Activated naive CD4-positive, alpha-beta T cell treated with anti-CD3 and anti-CD28 coated beads, Interleukin-2, amount 10 ng/mL, durations not matched to agents 7 days and 5 days (primary cell): ENCODE measurements at regions not wholly inside any gene's neighbourhood (a gene's known extent, or its start where the extent isn't known, plus 50 kb on each side); places are given as distances from the start of the nearest gene placed in this dataset.

Experiments
- CTCF ChIA-PET: fragments of 350-600 bp; sonication (Branson Sonifier 250); formaldehyde crosslinking; loops from one replicate; lab custom pipeline; 2021; ENCODE audit warnings: antibody characterized with exemption; lab: Charles Lee
- DNase-seq: peaks from one replicate; pipeline ENCODE4 v3.0.0-alpha.2; 2020
- H3K27ac Mint-ChIP-seq: one replicate; pipeline ENCODE4 v1.8.0; 2021; ENCODE audit warnings: mild to moderate bottlenecking, moderate library complexity, mixed read lengths
- H3K27me3 Mint-ChIP-seq: one replicate; pipeline ENCODE4 v1.8.0; 2021; ENCODE audit warnings: mild to moderate bottlenecking, mixed read lengths
- H3K36me3 Mint-ChIP-seq: one replicate; pipeline ENCODE4 v1.8.0; 2021; ENCODE audit warnings: mixed read lengths
- H3K4me1 Mint-ChIP-seq: one replicate; pipeline ENCODE4 v1.8.0; 2021; ENCODE audit warnings: mixed read lengths
- H3K4me3 Mint-ChIP-seq: one replicate; pipeline ENCODE4 v1.8.0; 2021; ENCODE audit warnings: mild to moderate bottlenecking, moderate library complexity, mixed read lengths
- H3K9me3 Mint-ChIP-seq: one replicate; pipeline ENCODE4 v1.8.0; 2021; ENCODE audit warnings: mixed read lengths

- H3K4me1 Mint-ChIP-seq: peaks cover 6% of the 10 kb centered on the region
- no peaks in the 10 kb centered on the region for H3K9me3 Mint-ChIP-seq
- H3K27me3 Mint-ChIP-seq: no peaks in the 10 kb centered on the region
- no peak overlapping the region for H3K4me3 Mint-ChIP-seq
- H3K27ac Mint-ChIP-seq: no peak overlapping the region
- CTCF ChIA-PET: no interaction called here
- no peak for DNase-seq
- H3K36me3 Mint-ChIP-seq: peaks cover 38% of the 10 kb centered on the region
Observed at GRCh38 chr15:52626671-52627369, 52.4 kb downstream of the ATOSA start.

DNA sequence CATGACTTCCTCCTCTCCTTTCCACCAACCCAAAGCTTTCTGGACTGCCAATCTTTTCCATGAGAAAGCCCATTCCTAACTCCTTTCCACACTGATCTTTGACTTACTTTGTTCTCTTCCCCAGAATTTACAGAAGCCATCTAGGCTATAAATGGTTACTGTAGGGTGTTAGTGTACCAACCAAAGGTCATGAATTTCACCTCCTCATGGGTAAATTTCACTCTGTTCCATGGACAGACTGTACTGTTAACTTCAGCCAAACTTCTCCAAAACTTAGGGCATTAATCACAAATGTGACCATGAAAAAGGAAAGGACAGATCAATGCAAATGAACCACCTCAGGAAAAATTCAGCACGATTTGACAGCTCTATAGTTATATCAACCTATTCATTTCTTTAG lies 54.9 kb downstream of the ATOSA start:
- no peak for DNase-seq
- Mint-ChIP-seq H3K27me3 (no peaks in the 10 kb centered on the region), H3K4me3 (no peak overlapping the region), H3K27ac (no peak overlapping the region), H3K4me1 (peaks cover 8% of the 10 kb centered on the region), H3K9me3 (no peaks in the 10 kb centered on the region), H3K36me3 (peaks cover 51% of the 10 kb centered on the region)
- CTCF ChIA-PET: no interaction called here

GRCh38 chr15:52622791-52623190 lies 54.0 kb upstream of the ARPP19 start:
- CTCF ChIA-PET: no interaction called here
- Mint-ChIP-seq H3K4me3 (no peak overlapping the region), H3K9me3 (no peaks in the 10 kb centered on the region), H3K36me3 (peaks cover 44% of the 10 kb centered on the region), H3K27ac (no peak overlapping the region), H3K4me1 (peaks cover 8% of the 10 kb centered on the region), H3K27me3 (no peaks in the 10 kb centered on the region)
- DNase-seq: no peak

DNA sequence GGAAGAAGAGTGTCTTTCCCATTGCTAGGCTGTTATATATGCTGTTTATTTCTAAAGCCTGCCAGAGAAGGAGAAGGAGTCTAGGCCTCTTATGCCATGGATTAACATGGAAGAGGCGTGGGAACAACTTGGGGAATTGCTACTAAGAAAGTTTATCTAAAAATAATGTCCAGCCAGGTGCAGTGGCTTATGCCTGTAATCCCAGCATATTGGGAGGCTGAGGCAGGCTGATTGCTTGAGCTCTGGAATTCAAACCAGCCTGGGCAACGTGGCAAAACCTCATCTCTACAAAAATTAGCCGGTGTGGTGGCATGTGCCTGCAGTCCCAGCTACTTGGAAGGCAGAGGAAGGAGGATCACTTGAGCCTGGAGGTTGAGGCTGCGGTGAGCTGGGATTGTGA lies 51.7 kb upstream of the ARPP19 start:
- H3K4me1 Mint-ChIP-seq: peaks cover 8% of the 10 kb centered on the region
- H3K27me3 Mint-ChIP-seq: no peaks in the 10 kb centered on the region
- DNase-seq: no peak
- peaks cover 42% of the 10 kb centered on the region for H3K36me3 Mint-ChIP-seq
- no peaks in the 10 kb centered on the region for H3K9me3 Mint-ChIP-seq
- CTCF ChIA-PET: no interaction called here
- H3K27ac Mint-ChIP-seq: no peak overlapping the region
- no peak overlapping the region for H3K4me3 Mint-ChIP-seq
